Kidney epithelial cell (primary cell): ENCODE measurements at regions not wholly inside any gene's neighbourhood (a gene's known extent, or its start where the extent isn't known, plus 50 kb on each side); places are given as distances from the start of the nearest gene placed in this dataset.

ENCODE experiments used
- DNase-seq: peaks from one replicate; pipeline ENCODE4 v3.0.0-alpha.2; 2010; ENCODE audit warnings: low read depth
- H3K27me3 ChIP-seq: 2 replicates; pipeline ENCODE4 v1.6.0; 2011; ENCODE audit warnings: low read length; ENCODE audit not compliant: control insufficient read depth, insufficient read depth
- H3K36me3 ChIP-seq: 2 replicates; pipeline ENCODE4 v1.5.1; 2011; ENCODE audit warnings: low read length; ENCODE audit not compliant: control insufficient read depth, insufficient read depth
- H3K4me3 ChIP-seq: 2 replicates; pipeline ENCODE4 v1.5.1; 2011; ENCODE audit warnings: low read depth, mild to moderate bottlenecking, control low read depth, low read length
- CTCF ChIP-seq: IDR thresholded peaks from 2 replicates; pipeline ENCODE4 v1.5.1; 2011; ENCODE audit warnings: mild to moderate bottlenecking, moderate library complexity, low read length, control low read depth, inconsistent platforms; ENCODE audit not compliant: insufficient read depth, poor library complexity, severe bottlenecking

- DNase-seq, result no peak
- Histone ChIP-seq H3K4me3 (no peak overlapping the region), H3K27me3 (no peaks in the 10 kb centered on the region), H3K36me3 (no peaks in the 10 kb centered on the region)
- TF ChIP-seq CTCF, result no peak
These were observed 70.1 kb upstream of the CRY1 start for GRCh38 chr12:107163413-107163812.

- Histone ChIP-seq H3K36me3 (no peaks in the 10 kb centered on the region), H3K27me3 (no peaks in the 10 kb centered on the region), H3K4me3 (no peak overlapping the region)
- TF ChIP-seq CTCF, result no peak
- no peak for DNase-seq
These were observed 71.0 kb upstream of the CRY1 start for GRCh38 chr12:107164392-107164791.

GRCh38 chr12:107165581-107165980 is 72.2 kb upstream of the CRY1 start:
- Histone ChIP-seq H3K36me3 (no peaks in the 10 kb centered on the region), H3K27me3 (no peaks in the 10 kb centered on the region), H3K4me3 (no peak overlapping the region)
- DNase-seq, result peak; percentile 12
- TF ChIP-seq CTCF, result no peak

GRCh38 chr12:107167756-107168155 is 74.4 kb upstream of the CRY1 start:
- no peaks in the 10 kb centered on the region for H3K36me3 ChIP-seq
- H3K4me3 ChIP-seq, result no peak overlapping the region
- H3K27me3 ChIP-seq, result no peaks in the 10 kb centered on the region
- TF ChIP-seq CTCF, result no peak
- peak; percentile 2 for DNase-seq

GRCh38 chr12:107169200-107169599 is 75.9 kb upstream of the CRY1 start:
- DNase-seq, result no peak
- no peaks in the 10 kb centered on the region for H3K36me3 ChIP-seq
- no peaks in the 10 kb centered on the region for H3K27me3 ChIP-seq
- no peak for TF ChIP-seq CTCF
- no peak overlapping the region for H3K4me3 ChIP-seq

GRCh38 chr12:107178776-107179175 is 85.4 kb upstream of the CRY1 start:
- Histone ChIP-seq H3K36me3 (no peaks in the 10 kb centered on the region), H3K4me3 (no peak overlapping the region), H3K27me3 (no peaks in the 10 kb centered on the region)
- no peak for TF ChIP-seq CTCF
- DNase-seq, result no peak
